Gastrocnemius medialis (tissue), 4 donors: ENCODE measurements at regions not wholly inside any gene's neighbourhood (a gene's known extent, or its start where the extent isn't known, plus 50 kb on each side); places are given as distances from the start of the nearest gene placed in this dataset.

Source experiments
- ATAC-seq, 2 donors: fragments of 150-250 bp; one replicate each; pipeline ENCODE4 v1.9.1; 2016
- DNase-seq, 2 donors: peaks; one replicate each; pipeline ENCODE4 v3.0.0-alpha.2; 2019
- H3K27ac ChIP-seq, 4 donors: fragments of 200-600 bp; sonication (generic); 1 replicate in 1 of 4; 2 replicates in 3 of 4; pipeline ENCODE4 v1.5.1; 2016 to 2018; ENCODE audit warnings: mild to moderate bottlenecking in 2 of 4, moderate library complexity in 1 of 4
- H3K27me3 ChIP-seq, 3 donors: fragments of 200-600 bp; sonication (generic) in 2 of 3; 1 replicate in 1 of 3; 2 replicates in 2 of 3; pipeline versions ENCODE4 v1.5.1 to v1.6.0; 2016 to 2019; ENCODE audit warnings: mild to moderate bottlenecking in 1 of 3, moderate library complexity in 1 of 3
- H3K36me3 ChIP-seq, 2 donors: fragments of 200-600 bp; sonication (generic) in 1 of 2; one replicate each; pipeline ENCODE4 v1.5.1; 2017 to 2018
- H3K4me1 ChIP-seq, 2 donors: fragments of 200-600 bp; sonication (generic) in 1 of 2; one replicate each; pipeline ENCODE4 v1.5.1; 2016 to 2017; ENCODE audit warnings: mild to moderate bottlenecking in 2 of 2
- H3K4me3 ChIP-seq, 4 donors: fragments of 200-600 bp; sonication (generic) in 3 of 4; 1 replicate in 1 of 4; 2 replicates in 3 of 4; pipeline ENCODE4 v1.5.1; 2016 to 2019; ENCODE audit warnings: mild to moderate bottlenecking in 2 of 4
- H3K9me3 ChIP-seq, 3 donors: fragments of 200-600 bp; sonication (generic) in 2 of 3; 1 replicate in 1 of 3; 2 replicates in 2 of 3; pipeline ENCODE4 v1.5.1; 2016 to 2019
- POLR2A ChIP-seq, 2 donors: fragments of 450-650 bp; IDR thresholded peaks; one replicate each; pipeline ENCODE4 v1.6.1; 2017; ENCODE audit warnings: antibody characterized with exemption in 2 of 2, mild to moderate bottlenecking in 2 of 2, moderate library complexity in 2 of 2
- in situ Hi-C, 4 donors: fragments of 200-750 bp; cut with MboI; loops; one replicate each; pipeline versions ENCODE4 v1.15.0 to v1.8.0; 2017; ENCODE audit warnings: low sequenced_read_pairs in 4 of 4
- intact Hi-C: fragments of 100-400 bp; cut with DNase I; formaldehyde crosslinking; loops from one replicate; pipeline ENCODE4 v1.15.1; 2023; ENCODE audit warnings: low total_unique reads
- TF ChIP-seq, protein P1 (sequence below), 5 experiments: fragments of 450-650 bp in 3 of 5; fragments of 200-600 bp in 2 of 5; sonication (generic) in 2 of 5; IDR thresholded peaks in 4 of 5; conservative IDR thresholded peaks in 1 of 5; 1 replicate in 4 of 5; 2 replicates in 1 of 5; pipeline ENCODE4 v1.5.1; 2016 to 2019; ENCODE audit warnings: antibody characterized with exemption in 5 of 5, mild to moderate bottlenecking in 3 of 5, moderate library complexity in 3 of 5

- DNase-seq (no peak), ATAC-seq (no peak)
- Histone ChIP-seq H3K36me3 (no peaks in the 10 kb centered on the region), H3K27ac (no peak overlapping the region), H3K9me3 (no peaks in the 10 kb centered on the region), H3K27me3 (no peaks in the 10 kb centered on the region), H3K4me1 (no peaks in the 10 kb centered on the region), H3K4me3 (no peak overlapping the region)
- intact Hi-C loops (no loop called here), in situ Hi-C loops (no loop called here)
- no peak for TF ChIP-seq POLR2A (IDR thresholded peaks at IDR 0.05)
- TF ChIP-seq, protein P1, sequence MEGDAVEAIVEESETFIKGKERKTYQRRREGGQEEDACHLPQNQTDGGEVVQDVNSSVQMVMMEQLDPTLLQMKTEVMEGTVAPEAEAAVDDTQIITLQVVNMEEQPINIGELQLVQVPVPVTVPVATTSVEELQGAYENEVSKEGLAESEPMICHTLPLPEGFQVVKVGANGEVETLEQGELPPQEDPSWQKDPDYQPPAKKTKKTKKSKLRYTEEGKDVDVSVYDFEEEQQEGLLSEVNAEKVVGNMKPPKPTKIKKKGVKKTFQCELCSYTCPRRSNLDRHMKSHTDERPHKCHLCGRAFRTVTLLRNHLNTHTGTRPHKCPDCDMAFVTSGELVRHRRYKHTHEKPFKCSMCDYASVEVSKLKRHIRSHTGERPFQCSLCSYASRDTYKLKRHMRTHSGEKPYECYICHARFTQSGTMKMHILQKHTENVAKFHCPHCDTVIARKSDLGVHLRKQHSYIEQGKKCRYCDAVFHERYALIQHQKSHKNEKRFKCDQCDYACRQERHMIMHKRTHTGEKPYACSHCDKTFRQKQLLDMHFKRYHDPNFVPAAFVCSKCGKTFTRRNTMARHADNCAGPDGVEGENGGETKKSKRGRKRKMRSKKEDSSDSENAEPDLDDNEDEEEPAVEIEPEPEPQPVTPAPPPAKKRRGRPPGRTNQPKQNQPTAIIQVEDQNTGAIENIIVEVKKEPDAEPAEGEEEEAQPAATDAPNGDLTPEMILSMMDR (IDR thresholded peaks at IDR 0.05 in 4 of 5, conservative IDR thresholded peaks at IDR 0.05 in 1 of 5) = no peak
Observed at GRCh38 chr4:62414563-62414962, 1214.4 kb downstream of the ADGRL3 start.

DNA sequence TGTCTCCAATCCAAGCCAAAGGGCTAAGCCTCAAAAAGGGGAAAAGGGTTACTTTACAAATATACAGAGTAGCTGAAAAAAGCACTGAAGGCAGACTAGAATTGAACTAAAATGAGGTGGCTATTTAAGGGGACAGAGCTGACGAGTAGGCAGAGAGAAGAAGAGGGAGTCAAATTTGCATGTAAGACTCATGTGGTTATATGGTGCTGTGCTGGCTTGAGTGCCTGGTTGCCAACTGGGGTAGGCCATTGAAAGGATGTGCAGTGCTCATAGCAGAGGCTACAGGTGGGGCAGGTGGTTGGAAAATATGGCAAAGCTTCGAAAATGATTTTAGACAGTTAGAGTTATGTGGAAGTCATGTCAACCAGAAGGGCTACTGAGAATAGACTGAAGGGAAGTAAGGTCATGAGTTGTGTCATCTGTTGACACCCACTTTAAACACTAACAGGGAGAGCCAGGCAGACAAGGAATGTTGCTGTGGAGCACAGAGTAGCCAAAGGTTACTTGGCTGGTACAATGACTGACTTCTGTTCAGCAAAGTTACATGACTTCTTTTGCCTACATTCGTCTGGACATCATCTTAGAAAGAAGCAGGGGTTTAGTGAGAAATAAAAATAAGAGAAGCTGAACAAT lies 1210.4 kb downstream of the ADGRL3 start:
- no peak for TF ChIP-seq POLR2A (IDR thresholded peaks at IDR 0.05)
- TF ChIP-seq, protein P1 (IDR thresholded peaks at IDR 0.05 in 4 of 5, conservative IDR thresholded peaks at IDR 0.05 in 1 of 5) = no peak
- Histone ChIP-seq H3K9me3 (no peaks in the 10 kb centered on the region), H3K27me3 (no peaks in the 10 kb centered on the region), H3K4me3 (no peak overlapping the region), H3K27ac (no peak overlapping the region), H3K4me1 (no peaks in the 10 kb centered on the region), H3K36me3 (no peaks in the 10 kb centered on the region)
- ATAC-seq (no peak), DNase-seq (no peak)
- in situ Hi-C loops = no loop called here
- intact Hi-C loops = no loop called here

DNA sequence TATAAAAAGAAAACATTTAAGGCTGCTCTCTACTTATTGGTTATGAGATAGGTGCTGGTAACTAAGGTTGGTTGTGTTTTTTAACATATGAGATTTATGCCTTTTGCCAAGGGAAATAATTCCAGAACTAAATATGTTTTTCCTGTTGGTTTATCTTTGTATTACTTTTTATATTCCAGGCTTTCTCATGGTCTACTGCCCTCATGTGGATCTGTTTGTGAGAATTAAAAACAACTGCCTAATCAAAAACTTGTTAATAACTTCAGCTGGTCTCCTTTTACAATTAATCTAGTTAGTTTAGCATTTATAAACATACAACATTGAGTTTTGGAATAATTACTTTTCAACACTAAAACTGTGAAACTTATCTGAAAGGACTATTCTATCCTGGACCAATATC lies 1208.3 kb downstream of the ADGRL3 start:
- in situ Hi-C loops (no loop called here), intact Hi-C loops (no loop called here)
- H3K27ac ChIP-seq = no peak overlapping the region
- ATAC-seq (no peak), DNase-seq (no peak)
- H3K27me3 ChIP-seq = no peaks in the 10 kb centered on the region
- TF ChIP-seq, protein P1 (IDR thresholded peaks at IDR 0.05 in 4 of 5, conservative IDR thresholded peaks at IDR 0.05 in 1 of 5) = no peak
- TF ChIP-seq POLR2A (IDR thresholded peaks at IDR 0.05) = no peak
- no peaks in the 10 kb centered on the region for H3K9me3 ChIP-seq
- no peaks in the 10 kb centered on the region for H3K4me1 ChIP-seq
- no peak overlapping the region for H3K4me3 ChIP-seq
- no peaks in the 10 kb centered on the region for H3K36me3 ChIP-seq

DNA sequence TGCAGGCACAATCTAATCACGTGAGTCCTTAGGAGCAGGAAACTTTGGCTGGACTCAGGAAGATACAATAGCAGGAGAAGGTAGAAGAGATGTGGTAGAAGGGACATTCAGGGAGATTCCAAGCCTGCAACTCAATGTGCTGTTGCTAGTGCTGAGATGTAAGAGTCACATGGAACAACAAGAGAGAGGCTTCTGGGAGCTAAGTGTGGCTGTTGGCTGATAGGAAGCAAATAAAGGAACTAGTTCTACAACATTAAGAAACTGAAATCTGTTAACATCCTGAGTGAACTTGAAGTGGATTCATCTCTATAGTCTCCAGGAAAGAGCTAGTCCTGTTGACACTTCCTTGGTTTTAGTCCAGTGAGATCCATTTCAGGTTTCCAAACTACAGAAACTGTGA lies 1207.4 kb downstream of the ADGRL3 start:
- DNase-seq (no peak), ATAC-seq (no peak)
- H3K9me3 ChIP-seq = no peaks in the 10 kb centered on the region
- no peak overlapping the region for H3K4me3 ChIP-seq
- intact Hi-C loops (no loop called here), in situ Hi-C loops (no loop called here)
- H3K36me3 ChIP-seq = no peaks in the 10 kb centered on the region
- no peak overlapping the region for H3K27ac ChIP-seq
- H3K4me1 ChIP-seq = no peaks in the 10 kb centered on the region
- no peaks in the 10 kb centered on the region for H3K27me3 ChIP-seq
- TF ChIP-seq POLR2A (IDR thresholded peaks at IDR 0.05) = no peak

DNA sequence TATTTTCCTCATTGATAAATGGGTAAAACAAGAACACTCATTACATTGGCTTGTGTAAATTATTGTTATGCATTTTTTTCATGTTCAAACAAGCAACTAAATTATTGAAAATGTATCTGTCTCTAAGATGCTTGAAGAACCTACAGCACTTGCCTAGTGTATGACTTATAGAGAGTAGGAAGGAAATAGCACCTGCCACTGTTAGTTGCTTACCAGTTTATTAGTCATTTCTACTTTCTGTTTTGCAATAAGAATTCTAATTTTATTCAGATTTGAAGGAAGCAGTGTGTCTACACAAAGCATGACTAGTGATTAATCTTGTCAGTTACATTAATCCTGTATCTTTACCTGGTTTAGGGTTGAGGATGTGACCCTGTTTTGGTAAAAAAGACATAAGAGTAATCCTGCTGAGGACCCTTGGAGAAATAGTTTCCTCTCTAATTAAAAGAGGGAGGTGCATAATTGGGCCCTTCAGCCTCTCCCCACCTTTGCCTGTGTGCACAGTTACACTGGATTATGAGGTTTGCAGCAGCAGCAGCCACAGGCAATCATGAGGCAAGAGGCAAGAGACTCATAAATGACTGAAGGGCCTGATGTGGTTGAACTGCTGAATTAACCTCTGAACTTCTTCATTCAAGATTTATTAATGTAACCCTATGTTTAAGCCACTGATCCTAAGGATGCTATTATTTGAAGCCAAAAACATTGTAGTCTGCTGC lies 1202.1 kb downstream of the ADGRL3 start:
- H3K36me3 ChIP-seq = no peaks in the 10 kb centered on the region
- no peak for DNase-seq
- ATAC-seq = no peak
- no peak overlapping the region for H3K4me3 ChIP-seq
- intact Hi-C loops = no loop called here
- H3K27ac ChIP-seq = no peak overlapping the region
- no peaks in the 10 kb centered on the region for H3K4me1 ChIP-seq
- H3K9me3 ChIP-seq = no peaks in the 10 kb centered on the region
- in situ Hi-C loops = no loop called here
- no peaks in the 10 kb centered on the region for H3K27me3 ChIP-seq
- TF ChIP-seq, protein P1 (IDR thresholded peaks at IDR 0.05 in 4 of 5, conservative IDR thresholded peaks at IDR 0.05 in 1 of 5) = no peak
